DMS79 treated with DMSO at 0.1 percent for 48 hours (cell line): ENCODE measurements at regions not wholly inside any gene's neighbourhood (a gene's known extent, or its start where the extent isn't known, plus 50 kb on each side); places are given as distances from the start of the nearest gene placed in this dataset.
"Not testable (repeated sequence)": the region's sequence is repeated elsewhere in the genome, so short reads cannot be mapped to it uniquely, and the experiment has no call there.

Experiments used
- DNase-seq: peaks from one replicate; lab custom pipeline; 2025; lab: John Stamatoyannopoulos, UW

- DNase-seq: no peak
Observed at GRCh38 chr9:71364186-71364955, 242.9 kb upstream of the TRPM3 start.

- no peak for DNase-seq
Observed at GRCh38 chr9:71363286-71363961, 242.0 kb upstream of the TRPM3 start.

- DNase-seq: no peak
Observed at GRCh38 chr9:71361357-71361756, 239.9 kb upstream of the TRPM3 start.

- DNase-seq: no peak
Observed at GRCh38 chr9:71357346-71357745, 235.9 kb upstream of the TRPM3 start.

GRCh38 chr9:71355884-71356283, 234.5 kb upstream of the TRPM3 start:
- DNase-seq: no peak

GRCh38 chr9:71353720-71354119, 232.3 kb upstream of the TRPM3 start:
- DNase-seq: no peak

- DNase-seq: no peak
Observed at GRCh38 chr9:71352837-71353236, 231.4 kb upstream of the TRPM3 start.

GRCh38 chr9:71349218-71349617, 227.8 kb upstream of the TRPM3 start:
- no peak for DNase-seq

- DNase-seq: no peak
Observed at GRCh38 chr9:71333321-71333720, 211.9 kb upstream of the TRPM3 start.

- no peak for DNase-seq
Observed at GRCh38 chr9:71331603-71332002, 210.2 kb upstream of the TRPM3 start.

GRCh38 chr9:71329873-71330272, 208.5 kb upstream of the TRPM3 start:
- no peak for DNase-seq

- DNase-seq: no peak
Observed at GRCh38 chr9:71326360-71326759, 204.9 kb upstream of the TRPM3 start.

- DNase-seq: no peak
Observed at GRCh38 chr9:71323357-71323756, 201.9 kb upstream of the TRPM3 start.

GRCh38 chr9:71322311-71322710, 200.9 kb upstream of the TRPM3 start:
- DNase-seq: no peak

- DNase-seq: no peak
Observed at GRCh38 chr9:71308454-71308853, 187.0 kb upstream of the TRPM3 start.

- DNase-seq: no peak
Observed at GRCh38 chr9:71306134-71306533, 184.7 kb upstream of the TRPM3 start.

- DNase-seq: no peak
Observed at GRCh38 chr9:71303351-71303750, 181.9 kb upstream of the TRPM3 start.

GRCh38 chr9:71302776-71303175, 181.4 kb upstream of the TRPM3 start:
- no peak for DNase-seq

GRCh38 chr9:71295928-71296327, 174.5 kb upstream of the TRPM3 start:
- DNase-seq: no peak

- no peak for DNase-seq
Observed at GRCh38 chr9:71286146-71286545, 164.7 kb upstream of the TRPM3 start.

- peak; percentile 24 for DNase-seq
Observed at GRCh38 chr9:71285191-71285656, 163.8 kb upstream of the TRPM3 start.

- DNase-seq: not testable (repeated sequence)
Observed at GRCh38 chr9:71282116-71282515, 160.7 kb upstream of the TRPM3 start.

GRCh38 chr9:71279151-71279739, 157.8 kb upstream of the TRPM3 start:
- no peak for DNase-seq
